MM.1S (cell line): ENCODE measurements at regions not wholly inside any gene's neighbourhood (a gene's known extent, or its start where the extent isn't known, plus 50 kb on each side); places are given as distances from the start of the nearest gene placed in this dataset.

Experiments
- DNase-seq: peaks from one replicate; pipeline ENCODE4 v3.0.0-alpha.2; 2015
- H2AFZ ChIP-seq: fragments of 300-600 bp; sonication (generic); 2 replicates; pipeline ENCODE4 v1.6.0; 2016; ENCODE audit warnings: antibody characterized with exemption, low read length
- H3F3A ChIP-seq: fragments of 300-600 bp; sonication (generic); 2 replicates; pipeline ENCODE4 v1.6.1; 2016; ENCODE audit warnings: mild to moderate bottlenecking, antibody characterized with exemption, low read length, moderate library complexity, mixed read lengths; ENCODE audit not compliant: insufficient read depth
- H3K27ac ChIP-seq: fragments of 300-600 bp; sonication (generic); 2 replicates; pipeline ENCODE4 v1.5.1; 2016; ENCODE audit warnings: mild to moderate bottlenecking, low read length
- H3K27me3 ChIP-seq: fragments of 300-600 bp; sonication (generic); replicated peaks from 2 replicates; pipeline ENCODE4 v1.6.0; 2016; ENCODE audit warnings: low read length; ENCODE audit not compliant: insufficient read depth
- H3K36me3 ChIP-seq: fragments of 300-600 bp; sonication (generic); replicated peaks from 2 replicates; pipeline ENCODE4 v1.6.1; 2016; ENCODE audit warnings: mild to moderate bottlenecking, low read length, mixed read lengths; ENCODE audit not compliant: insufficient read depth
- H3K4me1 ChIP-seq: fragments of 300-600 bp; sonication (generic); 2 replicates; pipeline ENCODE4 v1.6.1; 2016; ENCODE audit warnings: low read length, mixed read lengths
- H3K4me2 ChIP-seq: fragments of 300-600 bp; sonication (generic); 2 replicates; pipeline ENCODE4 v1.6.0; 2016; ENCODE audit warnings: low read depth, low read length
- H3K4me3 ChIP-seq: fragments of 300-600 bp; sonication (generic); 2 replicates; pipeline ENCODE4 v1.5.1; 2016; ENCODE audit warnings: low read length, mixed read lengths
- H3K79me2 ChIP-seq: fragments of 300-600 bp; sonication (generic); 2 replicates; pipeline ENCODE4 v1.6.1; 2016; ENCODE audit warnings: mixed run types, low read length, mixed read lengths
- H3K9ac ChIP-seq: fragments of 300-600 bp; sonication (generic); 2 replicates; pipeline ENCODE4 v1.6.1; 2016; ENCODE audit warnings: low read length, mixed read lengths
- H3K9me2 ChIP-seq: fragments of 300-600 bp; sonication (generic); replicated peaks from 2 replicates; pipeline ENCODE4 v1.6.1; 2016; ENCODE audit warnings: mild to moderate bottlenecking, low read length, mixed read lengths; ENCODE audit not compliant: insufficient read depth
- H3K9me3 ChIP-seq: fragments of 300-600 bp; sonication (generic); replicated peaks from 2 replicates; pipeline ENCODE4 v1.6.1; 2016; ENCODE audit warnings: mild to moderate bottlenecking, low read length, mixed read lengths; ENCODE audit not compliant: insufficient read depth
- H4K20me1 ChIP-seq: fragments of 300-600 bp; sonication (generic); 2 replicates; pipeline ENCODE4 v1.6.1; 2016; ENCODE audit warnings: mild to moderate bottlenecking, low read length, moderate library complexity, mixed read lengths; ENCODE audit not compliant: insufficient read depth
- CTCF ChIP-seq: fragments of 300-600 bp; sonication (generic); IDR thresholded peaks from 2 replicates; pipeline ENCODE4 v1.5.1; 2016; ENCODE audit warnings: antibody characterized with exemption, low read length, mixed read lengths
- EZH2 ChIP-seq: fragments of 300-600 bp; sonication (generic); optimal IDR thresholded peaks from 2 replicates; pipeline ENCODE3; 2017; ENCODE audit warnings: low read depth, mild to moderate bottlenecking, antibody characterized with exemption, low read length, mixed read lengths
- EZH2phosphoT487 ChIP-seq: fragments of 300-600 bp; sonication (generic); IDR thresholded peaks from 2 replicates; pipeline ENCODE4 v1.6.1; 2018; ENCODE audit warnings: antibody characterized with exemption, low read length

- H3F3A ChIP-seq: no peaks in the 10 kb centered on the region
- no peaks in the 10 kb centered on the region for H3K79me2 ChIP-seq
- no peak overlapping the region for H3K4me3 ChIP-seq
- H3K4me2 ChIP-seq: no peak overlapping the region
- no peaks in the 10 kb centered on the region for H4K20me1 ChIP-seq
- no peak overlapping the region for H3K9ac ChIP-seq
- H3K27me3 ChIP-seq: no peaks in the 10 kb centered on the region
- H3K4me1 ChIP-seq: no peaks in the 10 kb centered on the region
- no peak overlapping the region for H2AFZ ChIP-seq
- TF ChIP-seq EZH2phosphoT487 (no peak), EZH2 (no peak), CTCF (no peak)
- H3K9me2 ChIP-seq: no peaks in the 10 kb centered on the region
- H3K9me3 ChIP-seq: no peaks in the 10 kb centered on the region
- DNase-seq: no peak
- no peak overlapping the region for H3K27ac ChIP-seq
- no peaks in the 10 kb centered on the region for H3K36me3 ChIP-seq
These were observed 74.7 kb upstream of the ZNF236 start for GRCh38 chr18:76747676-76748075.

DNA sequence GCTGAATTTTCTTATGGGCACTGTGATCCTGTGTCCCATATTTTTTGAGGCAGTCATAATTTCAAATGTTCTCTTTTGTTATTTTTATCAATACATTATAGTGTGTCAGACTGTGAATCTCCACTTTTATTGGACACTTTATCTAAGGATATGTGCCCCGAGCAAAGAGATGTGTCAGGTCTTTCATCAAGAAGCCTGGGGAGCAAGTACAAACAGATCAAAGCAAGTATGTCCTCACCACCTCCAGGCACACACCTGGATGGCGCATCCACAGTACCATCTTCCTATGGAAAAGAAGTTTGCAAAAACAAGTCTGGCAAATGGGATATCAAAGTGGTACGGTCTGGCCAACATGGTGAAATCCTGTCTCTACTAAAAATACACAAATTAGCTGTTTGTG lies 81.0 kb upstream of the ZNF236 start:
- Histone ChIP-seq H2AFZ (no peak overlapping the region), H3K4me2 (no peak overlapping the region)

GRCh38 chr18:76736309-76736708 lies 86.0 kb upstream of the ZNF236 start:
- no peak for DNase-seq
- no peaks in the 10 kb centered on the region for H3K9me2 ChIP-seq
- H3K9ac ChIP-seq: no peak overlapping the region
- H3F3A ChIP-seq: no peaks in the 10 kb centered on the region
- H3K4me1 ChIP-seq: no peaks in the 10 kb centered on the region; the same call in 1 of the 2 replicates
- no peaks in the 10 kb centered on the region for H4K20me1 ChIP-seq
- no peak overlapping the region for H3K27ac ChIP-seq
- H3K4me2 ChIP-seq: no peak overlapping the region
- no peaks in the 10 kb centered on the region for H3K36me3 ChIP-seq
- no peaks in the 10 kb centered on the region for H3K9me3 ChIP-seq
- no peak overlapping the region for H3K4me3 ChIP-seq
- no peak overlapping the region for H2AFZ ChIP-seq
- no peaks in the 10 kb centered on the region for H3K27me3 ChIP-seq
- TF ChIP-seq EZH2 (no peak), CTCF (no peak), EZH2phosphoT487 (no peak)
- H3K79me2 ChIP-seq: no peaks in the 10 kb centered on the region

More for the DNA sequence above, 81.0 kb upstream of the ZNF236 start:
- TF ChIP-seq EZH2: no peak
- TF ChIP-seq CTCF: no peak
- no peak for TF ChIP-seq EZH2phosphoT487
- Histone ChIP-seq H3F3A (no peaks in the 10 kb centered on the region), H3K4me1 (no peaks in the 10 kb centered on the region; the same call in 1 of the 2 replicates), H3K9ac (no peak overlapping the region), H3K27ac (no peak overlapping the region), H3K36me3 (no peaks in the 10 kb centered on the region), H4K20me1 (no peaks in the 10 kb centered on the region), H3K9me3 (no peaks in the 10 kb centered on the region), H3K79me2 (no peaks in the 10 kb centered on the region), H3K9me2 (no peaks in the 10 kb centered on the region), H3K4me3 (no peak overlapping the region), H3K27me3 (no peaks in the 10 kb centered on the region)
- DNase-seq: no peak
